Hypothalamus (tissue), 51 donors: ENCODE measurements at regions not wholly inside any gene's neighbourhood (a gene's known extent, or its start where the extent isn't known, plus 50 kb on each side); places are given as distances from the start of the nearest gene placed in this dataset.

Experiments
- DNase-seq, 51 donors: peaks; one replicate each; lab custom pipeline; 2025; lab: John Stamatoyannopoulos, UW

DNA sequence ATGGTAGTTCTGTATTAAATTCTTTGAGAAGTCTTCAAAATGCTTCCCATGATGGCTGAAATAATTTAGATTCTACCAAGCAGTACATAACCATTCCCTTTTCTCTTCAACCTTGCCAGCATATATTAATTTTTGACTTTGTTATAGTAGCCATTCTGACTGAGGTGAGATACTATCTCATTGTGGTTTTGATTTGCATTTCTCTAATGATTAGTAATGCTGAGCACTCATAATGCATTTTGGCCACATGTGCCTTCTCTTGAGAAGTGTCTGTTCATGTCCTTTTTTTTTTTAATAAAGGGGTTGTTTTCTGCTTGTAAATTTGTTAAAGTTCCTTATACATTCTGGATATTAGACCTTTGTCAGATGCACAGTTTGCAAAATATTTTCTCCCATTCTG is 173.9 kb downstream of the CALCRL start:
- no peak for DNase-seq

GRCh38 chr2:187272255-187272654 is 175.8 kb downstream of the CALCRL start:
- DNase-seq, result no peak

DNA sequence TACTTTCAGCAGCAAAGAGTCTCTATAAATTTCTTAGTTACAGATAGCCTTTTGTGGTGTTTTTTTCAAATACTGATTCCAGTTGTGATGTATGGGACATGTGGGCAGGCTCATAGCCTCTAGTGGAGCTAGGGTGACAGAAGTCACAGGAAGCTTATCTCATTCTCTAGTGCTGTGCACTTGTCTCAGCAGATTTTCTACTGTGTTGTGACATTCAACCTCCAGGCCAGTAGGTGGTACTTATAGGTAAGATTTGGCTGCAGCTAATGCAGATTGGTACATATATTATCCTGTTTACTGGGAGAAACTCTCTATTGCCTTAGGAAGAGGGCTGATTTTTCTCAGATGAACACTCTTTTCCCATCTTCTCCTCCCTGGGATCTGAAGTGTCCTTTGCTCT is 176.2 kb downstream of the CALCRL start:
- no peak for DNase-seq

- no peak for DNase-seq
These were observed 181.4 kb downstream of the CALCRL start for GRCh38 chr2:187266645-187267044.

GRCh38 chr2:187266147-187266546 is 181.9 kb downstream of the CALCRL start:
- DNase-seq, result no peak

- DNase-seq, result no peak
These were observed 183.4 kb downstream of the CALCRL start for GRCh38 chr2:187264612-187265011.

DNA sequence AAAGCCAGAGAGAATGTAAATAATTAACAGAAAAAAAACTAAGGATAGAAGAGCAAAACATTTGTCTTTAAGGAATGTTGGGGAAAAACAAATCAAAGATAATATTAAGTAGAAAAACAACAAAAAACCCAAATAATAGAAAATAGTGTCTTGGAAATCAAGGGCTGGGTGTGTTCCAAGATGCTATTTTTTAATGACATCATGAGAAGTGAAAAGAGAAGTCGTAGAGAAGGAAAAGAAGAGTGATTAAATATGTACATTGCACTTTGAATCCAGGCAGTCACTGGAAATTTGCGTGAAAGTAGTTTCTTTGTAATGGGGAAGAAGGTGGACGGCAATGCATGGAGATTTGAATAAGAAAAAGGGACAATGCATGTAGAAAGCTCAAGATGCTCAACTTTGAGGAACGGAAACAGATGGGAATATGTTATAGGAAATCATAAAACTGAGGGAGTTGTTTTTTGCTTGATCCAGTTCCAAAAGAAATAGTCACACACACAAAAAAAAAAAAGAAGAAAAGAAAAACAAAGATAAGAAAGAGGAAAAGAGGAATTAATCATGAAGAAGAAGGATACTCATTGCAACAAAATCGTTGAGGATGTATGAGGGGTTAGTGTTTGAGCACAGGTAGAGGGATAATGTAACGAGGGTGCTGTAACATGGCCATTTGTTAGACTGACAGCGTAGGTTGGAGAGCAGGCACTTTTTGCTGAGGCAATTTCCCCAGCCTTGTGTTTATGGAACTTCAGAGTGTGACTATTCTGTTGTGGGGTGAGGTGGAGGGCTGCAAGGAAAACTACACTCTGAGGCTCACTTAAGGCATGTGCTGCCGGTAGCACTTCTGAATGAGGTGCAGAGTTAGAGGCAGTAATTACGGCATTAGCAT is 184.1 kb downstream of the CALCRL start:
- no peak for DNase-seq

- DNase-seq, result no peak
These were observed 186.3 kb downstream of the CALCRL start for GRCh38 chr2:187261705-187262104.

GRCh38 chr2:187252063-187252462 is 196.0 kb downstream of the CALCRL start:
- DNase-seq, result no peak

DNA sequence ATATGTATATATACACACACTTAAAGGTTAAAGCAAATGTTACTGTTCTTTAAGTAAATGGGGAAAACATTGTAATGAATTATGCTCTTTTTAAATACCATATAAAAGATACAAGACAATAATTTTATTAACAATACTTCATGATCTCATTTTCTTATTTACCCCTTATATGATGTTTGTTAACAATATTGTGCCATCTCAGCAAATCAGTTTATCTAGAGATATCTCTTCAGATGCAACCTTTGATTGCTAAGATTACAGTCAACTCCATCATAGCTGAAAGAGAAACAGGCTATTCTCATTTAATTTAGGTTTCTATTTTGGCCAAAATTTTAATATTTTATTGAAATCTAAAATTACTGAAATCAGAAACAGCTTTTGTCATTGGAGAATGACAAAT is 197.9 kb downstream of the CALCRL start:
- DNase-seq, result no peak

DNA sequence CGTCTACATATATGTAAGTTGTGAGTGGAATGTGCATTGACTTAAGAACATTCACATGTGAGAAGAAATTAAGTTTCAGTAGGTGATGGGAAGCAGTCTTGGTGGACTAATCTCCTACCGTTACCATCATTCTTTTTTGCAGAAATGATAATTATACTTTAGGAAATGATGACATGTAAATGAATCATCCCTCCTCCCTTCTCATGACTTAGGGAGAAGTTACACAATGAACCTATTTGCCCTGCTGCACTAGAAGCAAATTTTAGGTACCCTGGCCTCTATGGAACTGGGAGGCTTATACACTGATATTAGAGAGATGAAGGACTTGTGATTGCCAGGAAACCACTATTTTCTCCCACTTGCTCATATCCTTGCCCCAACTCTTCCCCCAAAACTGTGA is 214.2 kb downstream of the CALCRL start:
- no peak for DNase-seq

DNA sequence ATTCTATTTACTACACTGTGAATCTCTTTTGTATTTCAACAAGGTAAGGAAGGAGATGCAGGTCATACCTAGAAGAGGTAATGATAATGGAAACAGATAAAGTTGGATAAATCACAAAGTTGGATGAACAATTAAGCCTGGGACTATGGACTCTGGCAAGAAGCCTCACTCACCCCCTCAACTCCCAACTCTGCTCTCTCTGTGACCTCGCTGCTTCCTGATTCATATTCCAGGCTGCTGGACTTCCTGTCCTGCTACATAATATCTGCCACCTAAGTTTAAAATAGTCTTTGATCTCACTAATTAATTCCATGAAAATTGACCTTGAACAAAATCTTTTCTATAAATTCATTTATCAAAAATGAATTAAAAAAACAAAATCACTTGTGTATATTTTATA is 215.3 kb downstream of the CALCRL start:
- DNase-seq, result no peak

GRCh38 chr2:187230088-187230487 is 218.0 kb downstream of the CALCRL start:
- no peak for DNase-seq

DNA sequence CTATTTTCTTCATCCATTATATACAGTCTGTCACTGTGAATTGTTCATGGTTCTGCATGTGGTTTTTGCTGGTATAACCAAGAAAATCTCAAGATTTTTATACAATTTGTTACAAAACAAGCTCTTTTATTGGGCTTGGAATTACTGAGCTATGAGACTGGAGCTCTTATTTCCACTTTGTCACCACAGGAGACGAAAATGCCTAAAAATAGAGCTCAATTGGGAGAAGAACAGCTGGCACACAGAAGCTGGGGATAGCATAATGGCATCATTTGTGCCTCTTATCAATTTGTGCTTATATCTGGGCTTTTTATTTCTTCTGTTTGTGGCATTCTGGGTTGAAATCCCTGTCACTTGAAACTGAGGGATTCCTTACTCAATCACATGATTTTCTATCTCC is 219.1 kb downstream of the CALCRL start:
- no peak for DNase-seq

DNA sequence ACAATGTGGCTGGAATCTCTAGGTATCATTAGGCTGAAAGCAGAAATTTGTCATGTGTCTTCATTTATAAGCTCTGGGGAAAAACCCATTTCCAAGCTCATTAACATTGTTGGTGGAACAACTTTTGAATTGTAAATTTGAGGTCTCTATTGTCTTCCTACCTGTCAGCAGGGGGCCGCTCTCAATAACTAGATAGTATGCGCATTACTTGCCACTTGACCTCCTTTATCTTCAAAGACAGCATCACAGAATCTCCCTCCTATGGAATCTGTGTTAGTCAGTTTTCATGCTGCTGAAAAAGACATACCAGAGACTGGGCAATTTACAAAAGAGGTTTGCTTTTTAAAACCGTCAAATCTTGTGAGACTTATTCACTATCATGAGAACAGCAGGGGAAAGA is 223.1 kb downstream of the CALCRL start:
- no peak for DNase-seq

DNA sequence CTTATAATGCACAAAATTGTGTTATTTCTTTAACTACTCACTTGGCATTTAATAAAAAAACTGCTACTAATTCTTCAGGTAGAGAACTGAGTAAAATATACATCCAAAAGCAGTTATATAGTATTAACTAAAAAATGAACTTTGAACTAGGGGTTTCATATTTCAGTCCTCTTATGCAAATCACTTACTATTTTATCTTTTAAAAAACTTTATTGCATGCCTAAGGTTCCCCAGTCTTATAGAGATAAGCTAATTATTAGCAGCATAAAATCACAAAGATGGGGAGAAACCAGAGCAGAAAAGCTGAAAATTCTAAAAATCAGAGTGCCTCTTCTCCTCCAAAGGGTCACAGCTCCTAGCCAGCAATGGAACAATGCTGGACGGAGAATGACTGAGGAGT is 228.0 kb downstream of the CALCRL start:
- DNase-seq, result no peak

DNA sequence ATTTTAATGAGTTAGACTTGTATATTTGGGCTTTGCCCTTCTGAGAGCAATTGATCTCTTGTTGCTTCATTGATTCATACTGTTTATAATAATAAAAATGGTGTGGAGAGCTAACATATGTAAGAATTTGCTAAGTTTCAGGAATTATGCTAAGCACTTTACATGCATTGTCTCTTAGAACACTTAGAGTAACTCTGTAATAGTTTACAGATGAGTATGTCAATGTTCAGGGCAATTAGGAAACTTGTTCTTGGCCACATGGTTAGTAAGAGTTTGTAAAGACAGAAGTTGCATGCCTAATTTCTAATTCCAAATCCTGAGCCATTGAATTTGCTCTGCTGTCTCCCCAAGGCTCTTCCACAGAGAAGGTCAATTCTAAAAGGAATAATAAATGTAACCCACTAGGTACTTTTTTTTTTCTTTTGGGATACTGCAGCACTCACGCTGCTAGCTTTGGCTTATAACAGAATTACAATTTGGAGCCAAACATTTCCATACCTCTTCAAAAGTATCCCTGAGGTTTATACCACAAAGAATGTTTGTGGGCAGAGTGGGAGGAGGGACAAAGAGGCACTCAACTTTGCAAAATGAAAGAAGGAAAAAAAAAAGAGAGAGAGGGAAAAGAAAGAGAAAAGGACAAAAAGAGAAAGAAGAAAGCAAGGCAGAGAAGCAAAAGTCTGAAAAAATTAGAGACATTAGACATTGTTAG is 232.4 kb downstream of the CALCRL start:
- DNase-seq, result no peak

- no peak for DNase-seq
These were observed 233.7 kb downstream of the CALCRL start for GRCh38 chr2:187214306-187214705.

DNA sequence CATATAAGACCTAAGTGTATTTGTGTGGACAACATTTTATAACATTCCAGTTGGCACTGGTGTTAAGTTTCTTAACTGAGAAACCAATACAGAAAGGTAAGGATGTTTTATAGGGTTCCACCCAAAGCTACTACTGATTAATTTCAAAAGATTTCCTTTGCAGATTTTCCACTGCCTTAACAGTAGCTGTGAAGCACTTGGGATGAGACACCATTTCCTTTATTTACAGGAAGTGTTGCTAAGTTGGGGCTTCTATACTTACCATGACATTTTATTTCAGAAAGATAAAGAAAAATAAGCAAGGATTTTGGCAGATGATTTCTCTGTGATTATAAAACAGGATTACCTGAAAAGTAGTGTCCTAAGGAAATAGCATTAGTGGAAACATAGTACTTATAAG is 234.3 kb downstream of the CALCRL start:
- no peak for DNase-seq

GRCh38 chr2:187210726-187211125 is 237.3 kb downstream of the CALCRL start:
- DNase-seq, result no peak

GRCh38 chr2:187208199-187208785 is 239.8 kb downstream of the CALCRL start:
- no peak for DNase-seq

DNA sequence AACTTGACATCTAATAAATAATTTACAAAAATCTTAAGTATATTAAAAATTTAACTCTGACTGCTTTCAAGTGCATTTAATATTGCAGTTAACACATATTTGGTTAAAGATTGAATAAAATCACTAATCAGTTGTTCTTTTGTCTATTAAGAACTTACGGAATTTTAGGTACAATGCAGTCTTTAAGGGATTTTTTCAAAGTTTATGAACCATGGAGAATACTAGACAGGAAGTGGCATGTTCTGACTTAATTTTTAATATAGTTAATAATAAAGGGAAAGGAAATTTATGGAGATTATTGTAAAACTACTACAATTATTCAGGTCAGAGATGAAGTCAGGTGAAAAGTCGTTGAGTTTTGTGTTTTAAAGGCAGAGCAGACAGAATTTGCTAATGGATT is 240.9 kb downstream of the CALCRL start:
- DNase-seq, result no peak
